HEK293T (cell line): ENCODE measurements at regions not wholly inside any gene's neighbourhood (a gene's known extent, or its start where the extent isn't known, plus 50 kb on each side); places are given as distances from the start of the nearest gene placed in this dataset.

Experiments used
- CTCF ChIA-PET: fragments of 350-600 bp; formaldehyde crosslinking; extraction: SDS; loops from one replicate; lab custom pipeline; 2021; ENCODE audit warnings: antibody characterized with exemption, inconsistent platforms; lab: Yijun Ruan, JAX
- POLR2A ChIA-PET: fragments of 350-600 bp; formaldehyde crosslinking; extraction: SDS; loops from one replicate; lab custom pipeline; 2020; ENCODE audit warnings: antibody characterized with exemption, inconsistent platforms; lab: Yijun Ruan, JAX
- DNase-seq: peaks from one replicate; pipeline ENCODE4 v3.0.0; 2012; ENCODE audit warnings: mixed read lengths; ENCODE audit errors: extremely low spot score
- ARNT ChIP-seq: fragments of 450-650 bp; IDR thresholded peaks from 2 replicates; pipeline ENCODE4 v1.6.1; 2017; ENCODE audit warnings: mild to moderate bottlenecking
- BHLHE40 ChIP-seq: fragments of 450-650 bp; IDR thresholded peaks from 2 replicates; pipeline ENCODE4 v1.6.1; 2016; ENCODE audit warnings: mild to moderate bottlenecking, moderate library complexity, borderline replicate concordance
- CTBP1 ChIP-seq: fragments of 450-650 bp; IDR thresholded peaks from 2 replicates; pipeline ENCODE4 v1.6.1; 2016; ENCODE audit warnings: borderline replicate concordance
- ELF4 ChIP-seq: fragments of 450-650 bp; IDR thresholded peaks from 2 replicates; pipeline ENCODE4 v1.6.1; 2017; ENCODE audit warnings: antibody characterized with exemption
- FOXA1 ChIP-seq: fragments of 450-650 bp; IDR thresholded peaks from 2 replicates; pipeline ENCODE4 v1.6.1; 2016; ENCODE audit warnings: mild to moderate bottlenecking
- FOXK2 ChIP-seq: fragments of 450-650 bp; IDR thresholded peaks from 2 replicates; pipeline ENCODE4 v1.6.1; 2016; ENCODE audit warnings: mild to moderate bottlenecking
- FOXM1 ChIP-seq: fragments of 450-650 bp; IDR thresholded peaks from 2 replicates; pipeline ENCODE4 v1.6.1; 2017; ENCODE audit warnings: mild to moderate bottlenecking, borderline replicate concordance
- HDGF ChIP-seq: fragments of 450-650 bp; IDR thresholded peaks from 2 replicates; pipeline ENCODE4 v1.6.1; 2017; ENCODE audit warnings: antibody characterized with exemption, borderline replicate concordance
- L3MBTL2 ChIP-seq: fragments of 450-650 bp; conservative IDR thresholded peaks from 2 replicates; pipeline ENCODE4 v1.6.1; 2016; ENCODE audit warnings: mild to moderate bottlenecking
- LEF1 ChIP-seq: fragments of 450-650 bp; IDR thresholded peaks from 2 replicates; pipeline ENCODE4 v1.6.1; 2017; ENCODE audit warnings: mild to moderate bottlenecking, borderline replicate concordance
- NFRKB ChIP-seq: fragments of 450-650 bp; IDR thresholded peaks from 2 replicates; pipeline ENCODE4 v1.6.1; 2016; ENCODE audit warnings: mild to moderate bottlenecking, moderate library complexity
- PKNOX1 ChIP-seq: fragments of 450-650 bp; IDR thresholded peaks from 2 replicates; pipeline ENCODE4 v1.6.1; 2016
- SP1 ChIP-seq: fragments of 450-650 bp; IDR thresholded peaks from 2 replicates; pipeline ENCODE4 v1.6.1; 2017
- SUZ12 ChIP-seq: fragments of 450-650 bp; IDR thresholded peaks from 2 replicates; pipeline ENCODE4 v1.6.1; 2016; ENCODE audit warnings: mild to moderate bottlenecking
- TARDBP ChIP-seq: fragments of 450-650 bp; IDR thresholded peaks from 2 replicates; pipeline ENCODE4 v1.6.1; 2016
- ZNF384 ChIP-seq: fragments of 450-650 bp; IDR thresholded peaks from 2 replicates; pipeline ENCODE4 v1.6.1; 2016

- TF ChIP-seq HDGF (no peak), CTBP1 (no peak), ARNT (no peak), SP1 (no peak), FOXA1 (no peak), ZNF384 (no peak), ELF4 (no peak), LEF1 (no peak), BHLHE40 (no peak), NFRKB (no peak), L3MBTL2 (no peak), FOXM1 (no peak)
- ChIA-PET POLR2A (no interaction called here), CTCF (no interaction called here)
- no peak for DNase-seq
Observed at GRCh38 chr9:90288275-90288639, 354.4 kb downstream of the DIRAS2 start.

GRCh38 chr9:90290716-90291485 is 351.7 kb downstream of the DIRAS2 start:
- TF ChIP-seq ZNF384 (no peak), HDGF (no peak), FOXM1 (no peak), CTBP1 (no peak), FOXK2 (no peak), PKNOX1 (no peak), TARDBP (no peak), BHLHE40 (no peak), SUZ12 (no peak), ELF4 (no peak), NFRKB (no peak), FOXA1 (no peak), ARNT (no peak), SP1 (no peak), LEF1 (no peak), L3MBTL2 (no peak)
- DNase-seq, result no peak
- ChIA-PET POLR2A (no interaction called here), CTCF (no interaction called here)

GRCh38 chr9:90296539-90296938 is 346.1 kb downstream of the DIRAS2 start:
- no peak for DNase-seq
- TF ChIP-seq L3MBTL2 (no peak), NFRKB (no peak), SP1 (no peak), HDGF (no peak), FOXA1 (no peak), PKNOX1 (peak; percentile 84)
- ChIA-PET POLR2A (no interaction called here), CTCF (no interaction called here)

- ChIA-PET POLR2A (no interaction called here), CTCF (no interaction called here)
- no peak for TF ChIP-seq SUZ12
- no peak for TF ChIP-seq ARNT
- no peak for TF ChIP-seq FOXK2
- no peak for TF ChIP-seq FOXA1
- no peak for TF ChIP-seq SP1
- DNase-seq, result no peak
Observed at GRCh38 chr9:90299968-90300367, 342.7 kb downstream of the DIRAS2 start.

- DNase-seq, result no peak
- POLR2A ChIA-PET, result no interaction called here
- CTCF ChIA-PET, result no interaction called here
- TF ChIP-seq LEF1 (no peak), FOXA1 (no peak), SUZ12 (no peak), PKNOX1 (no peak), L3MBTL2 (no peak), HDGF (no peak), ELF4 (no peak), FOXK2 (no peak), SP1 (no peak), ARNT (no peak)
Observed at GRCh38 chr9:90300611-90301276, 341.9 kb downstream of the DIRAS2 start.

- TF ChIP-seq FOXK2 (no peak), BHLHE40 (no peak), L3MBTL2 (no peak), HDGF (no peak), SUZ12 (no peak), ZNF384 (no peak), FOXM1 (no peak), PKNOX1 (no peak)
- ChIA-PET POLR2A (no interaction called here), CTCF (no interaction called here)
- no peak for DNase-seq
Observed at GRCh38 chr9:90301277-90301653, 341.4 kb downstream of the DIRAS2 start.
